RPMI8226 (cell line): ENCODE measurements at regions not wholly inside any gene's neighbourhood (a gene's known extent, or its start where the extent isn't known, plus 50 kb on each side); places are given as distances from the start of the nearest gene placed in this dataset.
"Not testable (repeated sequence)": the region's sequence is repeated elsewhere in the genome, so short reads cannot be mapped to it uniquely, and the experiment has no call there.

Experiments
- DNase-seq: peaks from one replicate; pipeline ENCODE4 v3.0.0-alpha.2; 2015

DNA sequence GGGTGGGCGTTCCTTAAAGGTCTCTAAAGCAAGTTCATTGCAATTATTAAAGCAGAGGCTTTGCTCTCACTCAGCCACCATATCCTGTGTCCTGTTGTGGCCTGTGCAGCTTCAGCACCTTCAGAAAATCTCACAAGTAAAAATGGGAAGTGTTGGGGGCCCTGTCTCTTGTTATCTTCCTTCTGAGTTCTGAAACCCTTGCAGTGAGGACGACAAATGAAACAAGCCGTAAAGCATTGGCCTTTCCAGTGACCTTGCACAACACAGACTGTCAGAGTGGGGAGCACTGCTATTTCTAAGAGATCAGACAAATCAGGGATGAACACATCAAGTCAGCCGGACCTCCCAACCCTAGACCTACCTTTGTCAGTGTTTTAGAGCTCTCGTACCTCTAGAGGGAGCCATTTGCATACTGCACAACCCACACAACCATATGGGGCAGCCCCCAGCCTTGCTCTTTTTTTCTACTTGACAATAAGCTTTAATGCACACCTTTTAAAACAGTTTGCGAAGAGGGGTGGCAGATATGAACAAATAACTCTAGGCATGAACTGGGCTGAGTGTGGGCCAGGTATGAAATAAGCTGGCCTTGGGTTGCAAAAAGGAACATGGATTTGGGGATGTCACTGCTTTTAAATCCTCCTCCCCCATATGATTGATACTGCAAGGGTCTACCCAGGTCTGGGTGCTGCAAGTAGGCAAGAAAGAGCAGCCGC lies 89.8 kb downstream of the KATNIP start:
- DNase-seq: peak; percentile 47

DNA sequence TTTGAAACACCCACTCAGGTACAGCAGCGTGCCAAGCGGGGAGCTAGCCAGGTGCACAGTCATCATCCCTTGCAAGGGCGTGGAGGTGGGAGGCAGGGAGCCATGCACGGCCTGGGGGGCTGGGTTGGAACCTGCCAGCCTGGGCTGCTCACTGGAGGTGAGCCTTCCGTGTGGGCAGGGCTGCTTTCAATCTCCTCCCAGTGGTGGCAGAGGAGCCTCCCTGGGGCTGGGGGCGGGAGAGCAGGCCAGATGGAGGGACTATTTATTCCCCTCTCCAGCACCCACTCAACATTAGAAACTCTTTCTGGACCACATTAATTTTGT lies 90.3 kb downstream of the KATNIP start:
- no peak for DNase-seq

DNA sequence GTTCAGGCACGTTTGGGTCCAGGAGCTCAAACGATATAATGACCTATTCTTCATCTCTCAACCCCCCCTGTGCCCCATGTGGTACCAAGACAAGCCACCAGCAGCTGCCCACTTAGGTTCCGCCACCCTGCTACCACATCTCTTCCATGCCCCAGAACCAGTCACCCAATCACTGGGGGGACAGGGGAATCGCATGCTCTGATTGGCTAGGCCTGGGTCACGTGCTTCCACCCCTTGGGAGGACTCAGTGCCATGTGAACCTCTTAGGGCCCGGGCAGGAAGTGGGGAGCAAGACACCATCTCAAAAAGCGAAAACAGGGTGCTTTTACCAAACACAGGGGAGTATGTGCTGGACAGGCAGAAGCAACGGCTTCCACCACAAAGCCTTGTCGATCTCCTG lies 91.3 kb downstream of the KATNIP start:
- no peak for DNase-seq

DNA sequence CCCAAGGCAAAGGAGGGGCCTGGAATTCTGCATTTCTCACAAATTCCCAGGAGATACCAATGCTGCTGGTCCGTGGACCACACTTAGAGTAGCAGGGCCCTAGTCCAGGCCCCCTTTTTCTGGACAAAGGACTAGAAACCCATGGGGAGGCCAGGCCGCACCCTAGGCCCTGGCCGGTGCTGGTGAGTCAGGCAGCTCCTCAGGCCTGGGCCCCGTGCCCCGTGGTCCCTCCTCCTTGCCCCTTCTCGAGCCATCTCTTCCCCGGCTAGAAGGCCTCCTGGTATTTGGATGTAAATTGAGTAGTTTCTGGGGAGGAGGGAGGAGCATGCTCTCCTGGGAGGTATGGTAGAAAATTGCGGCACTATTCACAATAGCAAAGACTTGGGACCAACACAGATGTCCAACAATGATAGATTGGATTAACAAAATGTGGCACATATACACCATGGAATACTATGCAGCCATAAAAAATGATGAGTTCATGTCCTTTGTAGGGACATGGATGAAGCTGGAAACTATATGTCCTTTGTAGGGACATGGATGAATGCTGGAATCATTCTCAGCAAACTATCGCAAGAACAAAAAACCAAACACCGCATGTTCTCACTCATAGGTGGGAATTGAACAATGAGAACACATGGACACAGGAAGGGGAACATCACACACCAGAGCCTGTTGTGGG lies 91.9 kb downstream of the KATNIP start:
- DNase-seq: not testable (repeated sequence)

DNA sequence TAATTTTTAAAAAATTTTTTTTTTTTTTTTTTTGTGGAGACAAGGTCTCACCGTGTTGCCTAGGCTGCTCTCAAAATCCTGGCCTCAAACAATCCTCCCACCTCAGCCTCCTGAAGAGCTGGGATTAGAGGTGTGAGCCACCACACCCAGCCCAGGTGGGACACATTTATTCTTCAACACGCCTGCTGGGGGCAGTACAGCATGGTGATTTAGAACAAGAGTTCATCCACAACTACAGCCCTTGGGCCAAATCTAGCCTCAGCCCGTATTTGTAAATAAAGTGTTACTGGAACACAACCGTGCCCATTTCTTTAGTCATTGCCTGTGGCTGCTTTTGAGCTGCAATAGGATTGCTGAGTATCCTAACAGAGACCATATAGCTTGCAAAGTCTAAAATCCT lies 92.8 kb downstream of the KATNIP start:
- peak; percentile 36 for DNase-seq

DNA sequence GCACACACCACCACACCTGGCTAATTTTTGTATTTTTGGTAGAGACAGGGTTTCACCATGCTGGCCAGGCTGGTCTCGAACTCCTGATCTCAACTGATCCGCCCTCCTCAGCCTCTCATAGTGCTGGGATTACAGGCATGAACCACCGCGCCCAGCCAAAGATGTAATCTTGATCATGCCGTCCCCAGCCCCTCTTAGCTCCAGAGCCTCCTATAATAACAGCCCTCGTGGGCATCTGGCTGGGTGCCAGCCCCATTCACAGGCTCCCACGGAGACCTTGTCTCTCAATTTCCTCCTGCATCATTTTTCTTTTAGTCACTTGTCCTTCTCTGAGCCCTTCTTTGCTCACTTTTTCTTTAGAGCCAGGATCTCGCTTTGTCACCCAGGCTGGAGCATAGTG lies 94.2 kb downstream of the KATNIP start:
- DNase-seq: no peak

DNA sequence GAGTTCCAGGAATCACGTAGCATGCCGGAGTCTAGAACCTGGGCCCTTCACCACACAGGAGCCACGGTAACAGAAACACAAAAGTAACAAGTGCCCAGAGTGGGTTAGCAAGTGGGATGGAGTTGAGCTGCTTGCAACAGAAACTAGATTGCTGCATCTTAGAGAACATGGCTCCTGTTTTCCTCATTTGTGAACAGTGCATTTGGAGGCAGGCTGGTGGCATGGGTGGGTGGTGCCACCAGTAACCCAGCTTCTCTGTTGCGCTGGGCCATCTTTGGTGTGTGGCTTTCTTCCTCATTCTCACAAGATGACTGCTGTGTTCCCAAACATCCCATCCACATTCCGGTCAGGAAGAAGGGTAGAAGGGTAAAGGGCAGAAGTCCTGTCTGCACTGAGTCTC lies 95.5 kb downstream of the KATNIP start:
- no peak for DNase-seq

DNA sequence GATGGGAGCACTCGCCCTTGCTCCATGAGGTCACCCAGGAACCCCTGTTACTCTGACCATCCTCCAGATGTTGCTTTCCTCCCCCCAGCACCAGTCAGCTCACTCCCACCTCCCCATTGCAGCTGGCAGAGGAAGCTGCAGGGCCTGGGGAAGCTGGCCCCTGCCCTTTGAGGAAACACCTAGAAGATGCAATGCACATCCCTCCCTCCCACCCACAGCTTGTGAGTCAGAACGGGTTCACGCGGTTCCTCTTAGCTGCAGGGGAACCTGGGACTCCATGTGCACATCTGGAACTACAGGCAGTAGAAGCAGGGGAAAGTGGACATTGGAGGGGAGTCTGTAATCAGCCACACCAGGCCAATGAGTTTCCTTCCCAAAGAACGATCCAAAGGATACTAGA lies 96.9 kb downstream of the KATNIP start:
- no peak for DNase-seq

DNA sequence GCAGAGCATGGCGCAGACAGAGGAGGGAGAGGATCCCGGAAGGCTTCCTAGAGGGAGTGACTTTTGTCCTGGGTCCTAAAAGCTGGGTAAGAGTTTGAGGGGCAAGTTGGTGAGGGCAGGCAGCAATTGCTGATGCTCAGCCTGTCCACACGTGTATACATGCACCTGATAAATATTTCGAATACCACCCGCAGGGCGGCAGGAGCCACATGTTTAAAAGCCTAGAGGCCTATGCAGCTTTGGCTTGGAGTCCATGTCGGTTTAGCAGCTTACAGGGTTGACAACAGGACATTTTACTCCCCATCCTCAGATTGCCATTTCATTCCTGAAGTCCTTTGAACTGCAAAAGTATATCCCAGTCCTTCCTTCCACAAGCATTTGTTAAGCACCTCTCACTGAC lies 99.1 kb downstream of the KATNIP start:
- DNase-seq: no peak

DNA sequence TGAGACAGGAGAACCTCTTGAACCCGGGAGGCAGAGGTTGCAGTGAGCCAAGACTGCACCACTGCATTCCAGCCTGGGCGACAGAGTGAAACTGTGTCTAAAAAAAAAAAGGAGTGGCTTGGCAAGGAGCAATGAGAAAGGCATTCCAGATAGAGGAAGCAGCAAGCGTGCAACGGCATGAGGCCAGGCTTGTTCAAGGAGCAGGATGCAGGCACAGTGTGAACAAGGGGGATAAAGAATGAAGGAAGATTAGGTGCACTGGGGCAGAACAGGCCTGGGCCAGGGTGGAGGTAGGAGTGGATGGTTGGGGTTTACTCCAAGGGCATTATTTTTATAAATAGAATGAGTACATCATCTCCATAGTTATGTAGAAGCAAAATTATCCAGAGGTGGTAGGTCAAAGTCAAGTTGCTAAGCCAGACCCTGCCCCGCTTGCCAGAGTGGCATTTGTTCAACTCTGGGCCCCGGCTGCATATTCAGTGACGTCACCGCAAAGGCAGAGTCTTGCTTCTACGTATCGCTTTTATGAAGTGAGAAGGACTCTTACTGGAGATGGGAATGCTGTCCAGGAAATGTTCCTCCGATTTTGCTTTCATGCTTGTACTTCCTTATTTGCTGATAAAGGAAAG lies 100.2 kb downstream of the KATNIP start:
- no peak for DNase-seq

DNA sequence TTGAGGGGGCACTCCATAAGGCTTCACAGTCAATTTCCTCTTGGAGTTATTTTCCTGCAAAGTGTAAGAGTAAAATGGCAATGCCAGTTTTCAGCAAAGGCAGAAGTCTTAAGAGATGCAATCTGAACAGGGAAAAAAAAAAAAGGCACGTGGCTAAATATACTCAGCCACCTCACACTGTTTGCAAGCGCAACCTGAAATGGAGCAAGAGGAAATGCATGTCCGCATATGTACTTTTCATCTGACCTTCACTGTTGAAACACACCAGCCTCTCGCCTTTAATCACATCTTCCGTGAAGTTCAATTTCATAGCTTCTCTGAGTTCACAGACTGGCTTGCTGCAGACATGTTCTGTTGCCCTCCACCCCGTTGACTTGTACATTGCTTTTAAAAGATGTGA lies 101.4 kb downstream of the KATNIP start:
- no peak for DNase-seq

DNA sequence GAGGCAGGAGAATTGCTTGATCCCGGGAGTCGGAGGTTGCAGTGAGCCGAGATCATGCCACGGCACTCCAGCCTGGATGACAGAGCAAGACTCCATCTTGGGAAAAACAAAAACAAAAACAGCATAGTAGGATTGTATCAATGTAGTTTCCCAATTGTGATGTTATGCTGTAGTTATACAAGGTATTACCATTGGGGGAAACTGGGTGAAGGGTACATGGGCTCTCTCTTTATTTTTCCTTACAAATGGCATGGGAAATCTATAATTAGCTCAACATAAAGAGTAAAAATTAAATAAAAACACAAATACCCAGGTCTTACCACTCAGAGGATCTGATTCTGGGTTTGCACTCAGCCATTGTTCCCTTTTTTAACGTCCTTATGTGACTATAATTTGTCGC lies 107.9 kb downstream of the KATNIP start:
- DNase-seq: no peak

DNA sequence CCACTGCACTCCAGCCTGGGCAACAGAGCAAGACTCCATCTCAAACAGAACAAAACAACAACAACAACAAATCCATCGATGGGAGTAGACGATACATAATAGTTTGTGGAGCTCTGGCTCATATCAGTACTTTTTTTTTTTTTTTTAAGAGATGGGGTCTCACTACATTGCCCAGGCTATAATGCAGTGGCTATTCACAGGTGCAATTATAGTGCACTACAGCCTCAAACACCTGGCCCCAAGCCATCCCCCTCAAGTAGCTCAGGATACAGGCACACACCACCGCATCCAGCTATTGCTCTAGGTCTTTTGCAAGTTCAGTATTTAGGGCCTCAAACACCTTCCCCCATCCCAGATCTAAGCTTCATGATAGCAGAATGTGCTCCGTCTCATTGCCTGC lies 110.6 kb downstream of the KATNIP start:
- no peak for DNase-seq

DNA sequence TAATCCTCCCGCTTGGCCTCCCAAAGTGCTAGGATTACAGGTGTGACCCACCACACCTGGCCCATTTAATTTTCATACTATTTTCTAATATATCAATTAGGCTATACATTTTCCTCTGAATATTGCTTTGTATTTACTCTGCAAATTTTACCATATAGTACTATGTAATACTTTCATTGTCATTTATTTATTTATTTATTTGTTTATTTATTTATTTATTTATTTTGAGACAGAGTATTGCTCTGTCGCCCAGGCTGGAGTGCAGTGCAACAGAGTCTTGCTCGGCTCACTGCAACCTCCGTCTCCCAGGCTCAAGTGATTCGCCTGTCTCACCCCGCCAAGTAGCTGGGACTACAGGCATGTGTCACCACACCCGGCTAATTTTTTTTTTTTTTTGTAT lies 113.3 kb downstream of the KATNIP start:
- not testable (repeated sequence) for DNase-seq

DNA sequence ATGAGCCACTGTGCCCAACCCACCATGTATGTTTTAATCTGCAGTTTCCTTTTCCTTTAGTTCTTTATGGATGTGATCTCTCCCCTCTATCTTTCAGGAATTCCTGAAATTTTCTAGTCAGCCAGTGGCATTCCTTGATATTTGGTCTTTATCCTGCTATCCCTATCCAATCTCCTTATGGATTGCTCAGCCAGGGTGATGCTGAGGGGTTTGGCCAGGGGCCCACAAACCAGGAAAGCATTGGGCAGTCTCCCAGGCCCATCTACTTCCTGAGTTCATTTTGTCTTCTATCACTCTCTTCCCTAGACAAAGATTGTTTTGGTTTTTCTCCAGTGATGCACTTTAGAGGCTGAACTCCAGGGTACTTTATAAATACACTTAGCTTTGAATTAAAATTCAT lies 115.9 kb downstream of the KATNIP start:
- no peak for DNase-seq

DNA sequence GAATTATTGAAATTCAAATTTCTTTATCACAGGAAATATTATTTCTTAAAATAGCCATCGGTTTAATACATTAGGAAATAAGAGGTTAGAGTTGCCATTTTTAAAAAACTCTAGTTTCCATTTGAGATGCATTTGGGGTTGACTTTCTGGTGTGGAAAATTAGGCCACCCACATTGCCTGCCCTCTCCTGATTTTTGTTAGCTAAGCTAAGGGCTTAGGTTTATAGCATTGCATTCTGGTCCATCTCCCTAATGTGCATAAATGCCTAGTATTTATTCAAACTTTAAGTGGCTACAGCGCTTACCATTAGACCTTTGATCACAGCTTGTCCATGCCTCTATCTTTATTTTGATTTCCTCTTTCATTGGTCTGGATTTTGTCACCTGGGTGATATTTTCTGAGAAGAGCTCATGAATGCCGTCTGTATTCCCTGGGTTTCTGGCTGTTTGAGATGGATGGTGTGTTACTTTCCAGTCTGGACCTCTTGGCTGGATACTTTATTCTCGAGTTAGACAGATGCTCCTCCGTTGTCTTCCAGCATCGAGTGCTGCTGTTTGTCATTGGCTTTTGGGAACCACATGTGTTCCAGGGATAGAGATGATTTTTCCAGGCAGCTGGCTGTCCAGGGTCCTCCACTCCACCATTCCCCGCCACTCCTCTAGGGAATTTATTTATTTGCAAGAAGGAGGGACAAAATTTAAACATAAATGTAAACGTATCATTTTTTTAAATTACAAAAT lies 120.3 kb downstream of the KATNIP start:
- DNase-seq: no peak

DNA sequence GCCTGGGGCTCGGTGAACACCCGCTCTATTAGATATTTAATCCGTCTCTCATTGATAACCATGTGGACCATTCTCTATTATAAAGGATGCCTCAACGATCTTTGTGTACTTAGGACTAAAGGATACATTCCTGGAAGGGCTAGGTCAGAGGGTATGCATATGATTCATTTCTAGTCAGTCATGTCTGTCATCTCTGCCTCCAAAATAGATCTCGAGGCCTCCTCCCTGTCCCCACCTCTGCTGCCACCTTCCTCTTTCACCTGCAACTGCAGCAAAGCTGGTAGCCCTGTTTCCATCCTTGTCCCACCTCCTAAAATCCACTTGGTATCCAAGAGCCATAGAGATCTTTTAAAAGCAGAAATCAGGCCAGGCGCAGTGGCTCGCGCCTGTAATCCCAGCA lies 121.5 kb downstream of the KATNIP start:
- DNase-seq: no peak

DNA sequence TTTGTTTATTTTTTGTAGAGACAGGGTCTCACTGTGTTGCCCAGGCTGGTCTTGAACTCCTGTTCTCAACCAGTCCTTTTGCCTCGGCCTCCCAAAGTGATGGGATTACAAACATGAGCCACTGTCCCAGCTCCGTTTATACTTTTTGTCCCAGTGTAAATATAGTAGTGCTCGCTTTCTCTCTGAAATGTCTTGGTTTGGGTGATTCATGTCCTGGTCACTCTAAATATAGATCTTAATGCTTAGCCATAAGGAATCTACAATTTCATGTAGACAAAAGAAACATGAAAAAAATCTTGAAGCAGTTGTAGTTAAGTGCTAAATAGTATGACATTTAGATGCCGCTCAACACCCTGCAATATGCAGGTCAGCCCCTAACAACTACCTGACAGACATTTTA lies 126.9 kb downstream of the KATNIP start:
- no peak for DNase-seq

DNA sequence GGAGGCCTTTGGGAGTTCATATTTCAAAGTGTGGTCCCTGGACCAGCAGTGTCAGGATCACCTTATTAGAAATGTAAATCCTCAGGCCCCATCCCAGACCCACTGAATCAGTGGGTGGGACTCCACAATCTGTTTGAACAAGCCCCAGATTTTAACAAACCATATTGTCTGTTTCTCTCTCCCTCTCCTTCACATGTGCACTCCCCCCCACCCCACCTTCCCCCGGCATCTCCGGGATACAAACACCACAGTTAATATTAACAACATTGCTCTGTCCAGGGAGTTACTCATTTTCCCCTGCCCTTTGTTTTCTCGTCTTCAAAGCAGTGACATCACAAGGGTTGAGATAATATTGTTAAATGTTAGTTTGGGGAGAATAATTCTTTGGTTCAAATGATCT lies 127.3 kb downstream of the KATNIP start:
- DNase-seq: no peak

DNA sequence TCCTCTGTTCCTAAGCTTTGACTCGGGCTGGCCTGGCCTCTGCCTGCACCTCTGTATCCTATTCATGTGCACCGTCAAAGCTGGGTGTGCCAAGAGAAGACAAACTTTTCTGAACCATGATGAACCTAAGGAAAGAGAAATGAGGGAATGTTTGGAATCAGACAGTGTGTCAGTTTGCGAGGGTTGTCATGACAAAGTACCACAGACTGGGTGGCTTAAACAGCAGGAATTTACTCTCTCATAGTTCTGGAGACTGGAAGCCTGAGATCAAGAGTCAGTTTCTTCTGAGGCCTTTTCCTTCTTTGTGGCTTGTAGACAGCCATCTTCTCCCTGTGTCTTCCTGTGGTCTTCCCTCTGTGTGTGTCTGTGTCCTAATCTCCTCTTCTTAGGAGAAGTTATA lies 129.0 kb downstream of the KATNIP start:
- DNase-seq: no peak

DNA sequence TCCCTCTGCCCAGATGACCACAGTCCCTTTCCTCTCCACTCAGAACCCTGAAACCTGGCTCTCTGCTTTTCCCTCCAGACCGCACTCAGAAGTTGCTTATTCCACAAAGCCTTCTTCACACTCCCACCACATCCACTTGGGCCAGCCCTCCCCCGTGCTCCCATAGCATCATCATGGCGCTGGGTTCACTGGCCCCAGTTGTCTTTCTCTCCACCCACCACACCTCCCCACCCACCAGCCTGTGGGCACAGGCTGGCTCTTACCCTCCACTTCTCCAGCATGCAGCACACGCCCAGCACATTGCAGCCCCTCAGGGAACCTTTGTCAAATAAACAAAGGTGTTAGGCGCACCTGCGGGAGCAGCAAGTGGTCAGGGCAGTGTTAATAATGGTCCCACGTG lies 130.0 kb downstream of the KATNIP start:
- DNase-seq: no peak

DNA sequence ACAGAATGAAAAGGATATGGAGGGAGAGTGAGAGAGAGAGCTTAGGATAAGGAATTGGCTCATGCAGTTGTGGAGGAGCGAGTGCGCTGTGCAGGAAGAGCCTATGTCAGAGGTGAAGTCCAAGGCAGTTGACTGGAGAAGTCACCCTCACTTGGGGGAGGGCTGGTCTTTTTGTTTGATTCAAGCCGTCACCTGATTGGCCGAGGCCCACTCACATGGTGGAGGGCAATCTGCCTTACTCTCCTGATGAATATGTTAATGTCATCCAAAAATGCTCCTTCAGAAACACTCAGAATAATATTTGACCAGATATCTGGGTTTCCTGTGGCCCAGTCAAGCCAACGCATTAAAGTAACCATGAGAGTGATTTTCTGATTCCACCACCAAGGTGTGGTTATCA lies 131.7 kb downstream of the KATNIP start:
- no peak for DNase-seq

DNA sequence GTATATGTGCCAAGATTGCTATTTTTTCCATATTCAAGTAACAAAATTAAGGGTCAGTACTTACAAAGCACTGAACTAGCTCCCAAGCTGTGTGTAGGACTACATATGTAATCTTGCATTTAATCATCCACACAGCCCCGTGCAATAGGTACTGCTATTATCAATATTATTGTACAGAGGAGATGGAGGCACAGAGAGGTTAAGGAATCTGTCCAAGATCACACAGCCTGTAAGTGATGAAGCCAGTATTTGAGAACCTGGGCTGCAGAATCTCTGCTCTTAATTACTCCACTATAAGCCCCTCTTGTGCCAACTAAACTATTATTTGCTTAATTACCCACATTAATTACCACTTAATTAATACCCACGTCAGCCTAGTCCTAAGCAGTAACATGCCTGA lies 134.1 kb downstream of the KATNIP start:
- no peak for DNase-seq

DNA sequence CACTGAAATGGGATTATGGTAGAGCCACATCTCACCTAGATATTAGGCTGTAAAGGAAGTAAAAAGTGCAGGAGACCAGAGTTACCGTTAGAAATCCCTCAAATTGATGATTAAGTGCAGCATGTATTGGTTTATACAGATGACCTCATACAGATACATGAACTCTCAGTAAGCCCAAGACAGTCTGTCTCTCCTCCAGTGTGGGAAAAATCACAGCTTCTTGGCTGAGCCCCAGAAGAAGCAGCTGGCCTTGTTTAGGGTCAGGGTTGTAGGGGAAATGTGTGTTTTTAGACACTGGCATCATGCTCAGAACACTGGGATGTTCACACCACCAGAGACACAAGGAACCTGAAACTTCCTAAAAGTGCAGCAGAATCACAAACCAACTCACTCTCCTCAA lies 135.9 kb downstream of the KATNIP start:
- no peak for DNase-seq
